Embryonic facial prominence (tissue), 1 donor: ENCODE measurements at regions not wholly inside any gene's neighbourhood (a gene's known extent, or its start where the extent isn't known, plus 50 kb on each side); places are given as distances from the start of the nearest gene placed in this dataset.

Source experiments
- DNase-seq: peaks from one replicate; pipeline ENCODE4 v3.0.0-alpha.2; 2016; ENCODE audit errors: extremely low spot score

- DNase-seq, result no peak
Observed at GRCh38 chr22:48960576-48960975, 867.1 kb downstream of the BRD1 start.

GRCh38 chr22:48959496-48959895 lies 868.2 kb downstream of the BRD1 start:
- DNase-seq, result no peak

GRCh38 chr22:48957987-48958321 lies 869.7 kb downstream of the BRD1 start:
- DNase-seq, result no peak

- no peak for DNase-seq
Observed at GRCh38 chr22:48957311-48957986, 870.2 kb downstream of the BRD1 start.

- DNase-seq, result no peak
Observed at GRCh38 chr22:48955351-48956311, 872.0 kb downstream of the BRD1 start.

GRCh38 chr22:48954781-48955311 lies 872.8 kb downstream of the BRD1 start:
- no peak for DNase-seq

GRCh38 chr22:48953830-48954229 lies 873.8 kb downstream of the BRD1 start:
- no peak for DNase-seq

DNA sequence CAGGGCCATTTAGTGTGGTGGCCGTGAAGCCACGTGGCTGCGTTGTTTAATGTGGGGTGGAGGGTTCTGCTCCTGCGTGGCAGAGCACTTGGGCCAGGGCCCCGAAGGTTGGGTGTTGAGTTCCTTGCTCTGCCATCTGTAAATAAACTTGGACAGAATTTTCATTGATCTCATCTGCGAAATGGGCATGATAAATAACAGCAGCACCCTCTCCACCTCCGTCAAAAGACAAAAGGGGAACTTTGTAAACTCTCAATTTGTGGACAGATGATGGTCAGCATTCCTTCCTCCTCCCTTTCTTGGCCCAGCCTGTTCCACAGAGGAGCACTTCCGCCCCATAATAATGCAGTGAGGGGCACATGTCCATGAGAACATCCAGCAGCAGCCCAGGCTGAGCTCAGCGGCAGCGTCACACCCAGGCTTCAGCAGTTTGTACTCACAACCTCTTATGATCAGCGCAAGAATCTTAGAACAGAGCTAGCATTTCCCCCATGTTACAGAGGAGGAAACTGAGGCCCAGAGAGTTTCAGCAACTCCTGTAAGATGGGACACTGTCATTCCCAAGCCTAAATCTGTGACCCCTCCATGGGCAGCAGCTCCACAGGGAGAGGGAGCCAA lies 874.5 kb downstream of the BRD1 start:
- DNase-seq, result no peak

GRCh38 chr22:48952256-48953102 lies 875.2 kb downstream of the BRD1 start:
- DNase-seq, result no peak

GRCh38 chr22:48951836-48952235 lies 875.8 kb downstream of the BRD1 start:
- no peak for DNase-seq

DNA sequence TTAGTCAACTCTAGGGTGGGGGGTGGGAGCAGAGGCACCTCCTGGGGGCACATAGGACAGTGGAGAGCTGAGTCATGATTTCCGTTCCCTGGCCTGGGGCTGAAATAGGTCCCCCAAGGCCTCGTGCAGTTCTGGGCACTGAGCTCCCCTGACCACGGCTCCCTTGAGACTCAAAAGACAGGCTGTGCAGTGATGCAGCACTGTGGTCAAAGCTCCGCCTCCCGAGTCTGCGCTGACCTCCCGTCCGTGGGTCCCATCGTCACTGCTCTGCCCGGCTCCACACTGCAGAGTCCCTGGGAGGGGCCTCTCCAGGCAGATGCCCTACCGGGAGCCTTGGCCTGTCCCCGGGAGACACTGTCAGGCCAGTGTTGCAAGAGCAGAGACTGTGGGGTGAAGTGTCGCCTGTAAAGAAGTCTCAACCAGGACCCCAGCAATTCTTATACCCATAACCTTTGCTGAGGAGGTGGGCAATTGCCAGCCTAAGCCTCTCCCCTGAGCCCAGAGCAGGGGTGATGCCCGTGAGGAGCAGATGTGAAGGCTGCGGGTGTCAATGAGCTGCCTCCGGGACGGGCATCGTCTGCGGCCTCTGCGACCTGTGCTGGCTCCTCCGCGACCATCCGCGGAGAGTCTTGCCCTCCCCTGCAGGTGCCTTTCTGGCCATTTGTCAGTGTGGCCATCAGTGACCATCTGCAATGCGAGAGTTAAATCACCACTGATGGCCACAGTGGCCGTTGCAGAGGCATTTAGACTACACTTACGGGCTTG lies 877.3 kb downstream of the BRD1 start:
- no peak for DNase-seq

GRCh38 chr22:48949375-48950149 lies 878.1 kb downstream of the BRD1 start:
- DNase-seq, result no peak

- no peak for DNase-seq
Observed at GRCh38 chr22:48948575-48949170, 879.0 kb downstream of the BRD1 start.

GRCh38 chr22:48947636-48948035 lies 880.0 kb downstream of the BRD1 start:
- DNase-seq, result no peak

GRCh38 chr22:48945621-48946458 lies 881.8 kb downstream of the BRD1 start:
- DNase-seq, result no peak

DNA sequence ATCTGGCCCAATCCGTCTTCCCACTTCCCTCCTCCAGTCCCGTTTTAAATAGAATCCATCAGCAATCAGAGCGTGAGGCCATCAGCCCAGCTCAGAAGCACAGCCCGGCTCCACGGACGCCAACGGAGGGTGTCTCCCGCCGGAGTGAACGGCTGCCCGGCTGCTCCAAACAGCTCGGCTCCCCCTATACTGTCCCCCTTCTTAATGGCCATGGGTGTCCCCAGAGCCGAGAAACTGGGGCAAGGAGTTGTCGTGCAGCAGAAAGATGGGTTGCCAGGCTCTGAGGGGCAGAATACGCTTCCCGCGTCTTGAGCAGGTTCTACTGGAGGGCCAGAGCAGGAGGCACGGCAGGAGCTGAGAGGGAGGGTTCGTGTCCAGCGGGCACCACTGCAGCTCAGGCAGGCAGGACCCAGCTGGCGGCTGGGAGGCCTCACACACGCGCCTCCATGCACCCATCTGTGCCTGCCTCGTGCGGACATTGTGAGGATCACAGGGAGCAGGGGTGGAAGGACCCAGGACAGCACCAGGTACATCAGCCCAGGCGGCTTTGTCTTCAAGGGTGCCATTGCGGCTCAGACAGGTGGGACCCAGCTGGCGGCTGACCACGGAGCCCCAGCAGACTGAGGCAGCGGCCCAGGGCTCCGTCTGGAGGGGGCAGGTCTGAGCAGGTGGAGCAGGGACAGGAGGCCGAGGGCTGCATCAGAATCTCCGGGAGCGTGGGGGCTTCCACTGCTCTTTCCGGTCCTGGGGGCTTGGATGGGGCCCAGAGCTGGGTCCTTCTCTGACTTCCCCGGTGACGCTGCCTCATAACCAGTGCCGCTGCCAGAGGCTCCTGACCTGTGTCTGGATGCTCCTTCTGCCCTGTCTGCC lies 882.7 kb downstream of the BRD1 start:
- no peak for DNase-seq

GRCh38 chr22:48944433-48944750 lies 883.3 kb downstream of the BRD1 start:
- no peak for DNase-seq
